ENCODE measurements at regions not wholly inside any gene's neighbourhood (a gene's known extent, or its start where the extent isn't known, plus 50 kb on each side); places are given as distances from the start of the nearest gene placed in this dataset.

- H3K36me3 Mint-ChIP-seq: no peaks in the 10 kb centered on the region
- POLR2A ChIA-PET: no interaction called here
- H3K4me3 Mint-ChIP-seq: no peak overlapping the region
- no peaks in the 10 kb centered on the region for H3K27me3 Mint-ChIP-seq
- H3K9me3 Mint-ChIP-seq: peaks cover 1% of the 10 kb centered on the region
- no peak for DNase-seq
- no peaks in the 10 kb centered on the region for H3K4me1 Mint-ChIP-seq
- H3K27ac Mint-ChIP-seq: no peak overlapping the region
- no peak for ATAC-seq (ENCODE audit: low read depth)
Measured at GRCh38 chr16:51349626-51350025, 198.6 kb upstream of the SALL1 start.

- POLR2A ChIA-PET: no interaction called here
- no peak for DNase-seq
- no peak overlapping the region for H3K4me3 Mint-ChIP-seq
- peaks cover 2% of the 10 kb centered on the region for H3K9me3 Mint-ChIP-seq
- no peaks in the 10 kb centered on the region for H3K36me3 Mint-ChIP-seq
- no peak for ATAC-seq (ENCODE audit: low read depth)
- H3K4me1 Mint-ChIP-seq: no peaks in the 10 kb centered on the region
- no peaks in the 10 kb centered on the region for H3K27me3 Mint-ChIP-seq
- H3K27ac Mint-ChIP-seq: no peak overlapping the region
Measured at GRCh38 chr16:51343411-51343810, 192.3 kb upstream of the SALL1 start.

GRCh38 chr16:51341204-51341603, 190.1 kb upstream of the SALL1 start:
- H3K27ac Mint-ChIP-seq: no peak overlapping the region
- H3K4me3 Mint-ChIP-seq: no peak overlapping the region
- H3K27me3 Mint-ChIP-seq: no peaks in the 10 kb centered on the region
- H3K36me3 Mint-ChIP-seq: no peaks in the 10 kb centered on the region
- POLR2A ChIA-PET: no interaction called here
- no peak for ATAC-seq (ENCODE audit: low read depth)
- H3K4me1 Mint-ChIP-seq: no peaks in the 10 kb centered on the region
- DNase-seq: no peak
- peaks cover 4% of the 10 kb centered on the region for H3K9me3 Mint-ChIP-seq

DNA sequence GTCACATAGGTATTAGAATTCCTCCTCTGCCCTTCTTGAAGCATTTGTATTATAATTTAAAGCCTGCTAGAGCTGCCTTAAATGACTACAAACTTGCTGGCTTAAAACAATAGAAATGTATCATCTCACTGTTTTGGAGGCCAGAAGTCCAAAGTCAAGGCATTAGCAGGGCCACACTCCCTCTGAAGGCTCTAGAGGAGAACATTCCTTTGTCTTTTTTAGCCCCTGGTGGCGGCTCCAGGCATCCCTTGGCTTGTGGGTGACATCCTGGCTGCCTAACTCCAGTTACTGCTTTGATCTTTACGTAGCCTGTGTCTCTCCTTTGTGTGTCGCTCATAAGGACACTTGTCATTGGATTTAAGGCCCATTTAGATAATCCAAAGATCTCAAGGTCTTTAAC, 186.6 kb upstream of the SALL1 start:
- Mint-ChIP-seq H3K4me1 (no peaks in the 10 kb centered on the region), H3K9me3 (peaks cover 4% of the 10 kb centered on the region), H3K27me3 (no peaks in the 10 kb centered on the region), H3K36me3 (no peaks in the 10 kb centered on the region), H3K27ac (no peak overlapping the region), H3K4me3 (no peak overlapping the region)
- POLR2A ChIA-PET: no interaction called here
- ATAC-seq (ENCODE audit: low read depth) (no peak), DNase-seq (no peak)

GRCh38 chr16:51328733-51329132, 177.7 kb upstream of the SALL1 start:
- H3K9me3 Mint-ChIP-seq: no peaks in the 10 kb centered on the region
- H3K27ac Mint-ChIP-seq: no peak overlapping the region

GRCh38 chr16:51327001-51327400, 175.9 kb upstream of the SALL1 start:
- ATAC-seq (ENCODE audit: low read depth) (no peak), DNase-seq (no peak)
- no peak overlapping the region for H3K27ac Mint-ChIP-seq
- H3K4me3 Mint-ChIP-seq: no peak overlapping the region
- no peaks in the 10 kb centered on the region for H3K9me3 Mint-ChIP-seq
- H3K27me3 Mint-ChIP-seq: no peaks in the 10 kb centered on the region
- POLR2A ChIA-PET: no interaction called here
- H3K4me1 Mint-ChIP-seq: no peaks in the 10 kb centered on the region
- no peaks in the 10 kb centered on the region for H3K36me3 Mint-ChIP-seq

More at GRCh38 chr16:51328733-51329132, 177.7 kb upstream of the SALL1 start:
- Mint-ChIP-seq H3K27me3 (no peaks in the 10 kb centered on the region), H3K4me1 (no peaks in the 10 kb centered on the region), H3K36me3 (no peaks in the 10 kb centered on the region), H3K4me3 (no peak overlapping the region)
- POLR2A ChIA-PET: no interaction called here
- no peak for ATAC-seq (ENCODE audit: low read depth)
- DNase-seq: no peak

GRCh38 chr16:51326131-51326856, 175.2 kb upstream of the SALL1 start:
- ATAC-seq (ENCODE audit: low read depth) (no peak), DNase-seq (no peak)
- Mint-ChIP-seq H3K4me3 (no peak overlapping the region), H3K27ac (no peak overlapping the region), H3K4me1 (no peaks in the 10 kb centered on the region), H3K9me3 (no peaks in the 10 kb centered on the region), H3K27me3 (no peaks in the 10 kb centered on the region), H3K36me3 (no peaks in the 10 kb centered on the region)
- POLR2A ChIA-PET: no interaction called here

- no peak overlapping the region for H3K27ac Mint-ChIP-seq
- ATAC-seq (ENCODE audit: low read depth) (no peak), DNase-seq (no peak)
- no peaks in the 10 kb centered on the region for H3K27me3 Mint-ChIP-seq
- POLR2A ChIA-PET: no interaction called here
- H3K36me3 Mint-ChIP-seq: no peaks in the 10 kb centered on the region
- peaks cover 3% of the 10 kb centered on the region for H3K9me3 Mint-ChIP-seq
- no peak overlapping the region for H3K4me3 Mint-ChIP-seq
- H3K4me1 Mint-ChIP-seq: no peaks in the 10 kb centered on the region
Measured at GRCh38 chr16:51321251-51321650, 170.2 kb upstream of the SALL1 start.

GRCh38 chr16:51317575-51317974, 166.5 kb upstream of the SALL1 start:
- Mint-ChIP-seq H3K4me3 (no peak overlapping the region), H3K27ac (no peak overlapping the region), H3K9me3 (peaks cover 5% of the 10 kb centered on the region), H3K27me3 (no peaks in the 10 kb centered on the region), H3K36me3 (no peaks in the 10 kb centered on the region), H3K4me1 (no peaks in the 10 kb centered on the region)
- POLR2A ChIA-PET: no interaction called here
- no peak for ATAC-seq (ENCODE audit: low read depth)
- DNase-seq: no peak

DNA sequence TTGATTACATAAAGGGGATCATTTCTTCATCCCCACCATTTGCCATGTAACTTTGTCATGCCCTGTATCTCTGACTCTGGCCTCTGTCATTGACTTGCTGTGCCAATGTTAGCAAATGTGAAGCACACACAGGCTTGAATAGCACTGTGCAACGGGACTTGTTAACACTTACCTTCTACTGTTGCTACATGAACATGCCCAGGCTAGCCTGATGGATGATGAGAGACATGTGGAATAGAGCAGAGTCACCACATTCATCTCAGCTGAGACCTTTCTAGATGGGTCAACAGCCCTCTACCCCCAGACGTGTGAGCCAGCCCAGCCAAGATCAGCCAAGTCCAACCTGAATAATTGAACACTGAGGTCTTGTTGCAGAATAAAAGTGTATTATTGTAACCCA, 162.1 kb upstream of the SALL1 start:
- POLR2A ChIA-PET: no interaction called here
- DNase-seq: no peak
- H3K36me3 Mint-ChIP-seq: no peaks in the 10 kb centered on the region
- no peak for ATAC-seq (ENCODE audit: low read depth)
- no peak overlapping the region for H3K4me3 Mint-ChIP-seq
- H3K9me3 Mint-ChIP-seq: peaks cover 2% of the 10 kb centered on the region
- H3K27me3 Mint-ChIP-seq: no peaks in the 10 kb centered on the region
- H3K4me1 Mint-ChIP-seq: no peaks in the 10 kb centered on the region
- no peak overlapping the region for H3K27ac Mint-ChIP-seq

GRCh38 chr16:51312363-51313150, 161.5 kb upstream of the SALL1 start:
- Mint-ChIP-seq H3K36me3 (no peaks in the 10 kb centered on the region), H3K9me3 (peaks cover 2% of the 10 kb centered on the region), H3K4me3 (no peak overlapping the region), H3K27ac (no peak overlapping the region), H3K4me1 (no peaks in the 10 kb centered on the region), H3K27me3 (no peaks in the 10 kb centered on the region)
- no peak for DNase-seq
- POLR2A ChIA-PET: no interaction called here
- no peak for ATAC-seq (ENCODE audit: low read depth)

- POLR2A ChIA-PET: no interaction called here
- no peak for ATAC-seq (ENCODE audit: low read depth)
- H3K4me3 Mint-ChIP-seq: no peak overlapping the region
- peaks cover 4% of the 10 kb centered on the region for H3K9me3 Mint-ChIP-seq
- H3K36me3 Mint-ChIP-seq: no peaks in the 10 kb centered on the region
- H3K4me1 Mint-ChIP-seq: no peaks in the 10 kb centered on the region
- no peak for DNase-seq
- H3K27me3 Mint-ChIP-seq: no peaks in the 10 kb centered on the region
- H3K27ac Mint-ChIP-seq: no peak overlapping the region
Measured at GRCh38 chr16:51310159-51310558, 159.1 kb upstream of the SALL1 start.

GRCh38 chr16:51306886-51307595, 156.0 kb upstream of the SALL1 start:
- H3K27me3 Mint-ChIP-seq: no peaks in the 10 kb centered on the region
- DNase-seq (no peak), ATAC-seq (ENCODE audit: low read depth) (no peak)
- no peak overlapping the region for H3K27ac Mint-ChIP-seq
- no peak overlapping the region for H3K4me3 Mint-ChIP-seq
- H3K36me3 Mint-ChIP-seq: no peaks in the 10 kb centered on the region
- no peaks in the 10 kb centered on the region for H3K4me1 Mint-ChIP-seq
- POLR2A ChIA-PET: no interaction called here
- peaks cover 2% of the 10 kb centered on the region for H3K9me3 Mint-ChIP-seq

DNA sequence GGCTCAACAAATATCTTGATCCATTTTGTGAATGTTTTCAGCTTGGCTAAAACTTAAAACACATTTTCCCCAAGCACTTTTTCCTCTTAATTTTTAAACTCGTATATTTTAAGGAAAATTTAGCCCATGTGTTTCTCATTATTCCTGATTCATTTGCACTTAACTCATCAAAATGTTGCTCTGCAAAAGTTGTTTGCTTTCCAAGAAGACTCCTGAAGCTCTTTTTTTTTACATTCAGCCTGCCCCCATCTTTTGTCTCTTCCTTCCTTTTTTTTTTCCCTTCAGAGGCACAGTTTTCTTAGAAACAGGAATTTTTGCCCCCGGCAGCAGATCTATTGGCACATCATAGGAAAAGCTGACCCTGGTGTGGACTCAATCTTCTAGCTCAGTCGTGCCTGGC, 155.0 kb upstream of the SALL1 start:
- Mint-ChIP-seq H3K36me3 (no peaks in the 10 kb centered on the region), H3K4me1 (no peaks in the 10 kb centered on the region), H3K4me3 (no peak overlapping the region), H3K27ac (no peak overlapping the region), H3K9me3 (peaks cover 2% of the 10 kb centered on the region), H3K27me3 (no peaks in the 10 kb centered on the region)
- DNase-seq (no peak), ATAC-seq (ENCODE audit: low read depth) (no peak)
- POLR2A ChIA-PET: no interaction called here
